Mesenchymal stem cell (in vitro differentiated cells and primary cell): ENCODE measurements at regions not wholly inside any gene's neighbourhood (a gene's known extent, or its start where the extent isn't known, plus 50 kb on each side); places are given as distances from the start of the nearest gene placed in this dataset.

ENCODE experiments used
- DNase-seq: peaks from one replicate; pipeline ENCODE4 v3.0.0-alpha.2; 2013
- H2AFZ ChIP-seq: one replicate; pipeline ENCODE4 v1.6.1; 2013; ENCODE audit warnings: low read depth, mild to moderate bottlenecking, control low read depth, inconsistent platforms, low read length, moderate library complexity
- H2AK5ac ChIP-seq: 2 replicates; pipeline ENCODE4 v1.6.1; 2013; ENCODE audit warnings: low read length, moderate library complexity, mild to moderate bottlenecking, inconsistent platforms; ENCODE audit not compliant: severe bottlenecking
- H2BK120ac ChIP-seq: one replicate; pipeline ENCODE4 v1.6.1; 2013; ENCODE audit warnings: low read depth, mild to moderate bottlenecking, inconsistent platforms, low read length, moderate library complexity
- H2BK12ac ChIP-seq, 2 experiments: one replicate each; pipeline ENCODE4 v1.6.1; 2013; ENCODE audit warnings: inconsistent platforms in 2 of 2, low read length in 2 of 2, mild to moderate bottlenecking in 2 of 2, moderate library complexity in 2 of 2, control low read depth in 1 of 2
- H2BK15ac ChIP-seq: one replicate; pipeline ENCODE4 v1.6.1; 2013; ENCODE audit warnings: mild to moderate bottlenecking, low read depth, inconsistent platforms; ENCODE audit not compliant: poor library complexity, severe bottlenecking
- H2BK5ac ChIP-seq: 2 replicates; pipeline ENCODE4 v1.6.1; 2013; ENCODE audit warnings: low read depth, mild to moderate bottlenecking, low read length, control low read depth, inconsistent platforms; ENCODE audit not compliant: poor library complexity, severe bottlenecking
- H3K14ac ChIP-seq, 2 experiments: one replicate each; pipeline ENCODE4 v1.6.1; 2013; ENCODE audit warnings: inconsistent platforms in 2 of 2, low read length in 2 of 2, control low read depth in 1 of 2, mild to moderate bottlenecking in 1 of 2, moderate library complexity in 1 of 2
- H3K18ac ChIP-seq, 2 experiments: one replicate each; pipeline ENCODE4 v1.6.1; 2013; ENCODE audit warnings: inconsistent platforms in 2 of 2, low read length in 2 of 2, control low read depth in 1 of 2, low read depth in 1 of 2, mild to moderate bottlenecking in 1 of 2
- H3K23ac ChIP-seq, 2 experiments: one replicate each; pipeline ENCODE4 v1.6.1; 2013; ENCODE audit warnings: inconsistent platforms in 2 of 2, low read length in 2 of 2, mild to moderate bottlenecking in 2 of 2, moderate library complexity in 2 of 2, control low read depth in 1 of 2
- H3K27ac ChIP-seq: 2 replicates; pipeline ENCODE4 v1.5.1; 2013; ENCODE audit warnings: mild to moderate bottlenecking, moderate library complexity, low read length, control low read depth, inconsistent platforms; ENCODE audit not compliant: poor library complexity, severe bottlenecking
- H3K27me3 ChIP-seq, 2 experiments: 2 replicates each; pipeline versions ENCODE4 v1.6.1 to v1.7.0; 2013; ENCODE audit warnings: low read length in 2 of 2, mild to moderate bottlenecking in 2 of 2, moderate library complexity in 2 of 2, control low read depth in 1 of 2, inconsistent platforms in 1 of 2; ENCODE audit not compliant: control insufficient read depth in 1 of 2, insufficient read depth in 1 of 2
- H3K36me3 ChIP-seq, 2 experiments: 2 replicates each; pipeline versions ENCODE4 v1.6.1 to v1.7.0; 2013; ENCODE audit warnings: low read length in 2 of 2, control low read depth in 1 of 2, inconsistent platforms in 1 of 2, low read depth in 1 of 2, mild to moderate bottlenecking in 1 of 2; ENCODE audit not compliant: insufficient read depth in 2 of 2, control insufficient read depth in 1 of 2
- H3K4ac ChIP-seq, 2 experiments: one replicate each; pipeline ENCODE4 v1.6.1; 2013; ENCODE audit warnings: inconsistent platforms in 2 of 2, low read length in 2 of 2, mild to moderate bottlenecking in 2 of 2, moderate library complexity in 2 of 2, control low read depth in 1 of 2, low read depth in 1 of 2
- H3K4me1 ChIP-seq: 2 replicates; pipeline ENCODE4 v1.6.1; 2013; ENCODE audit warnings: low read depth, low read length, control low read depth; ENCODE audit not compliant: control insufficient read depth, insufficient read depth
- H3K4me2 ChIP-seq: 2 replicates; pipeline ENCODE4 v1.6.1; 2013; ENCODE audit warnings: low read length, mild to moderate bottlenecking, inconsistent platforms; ENCODE audit not compliant: poor library complexity, severe bottlenecking
- H3K4me3 ChIP-seq, 2 experiments: 2 replicates each; pipeline versions ENCODE4 v1.5.1 to v1.7.0; 2013; ENCODE audit warnings: low read length in 2 of 2, mild to moderate bottlenecking in 2 of 2, control low read depth in 1 of 2, low read depth in 1 of 2; ENCODE audit not compliant: insufficient read depth in 1 of 2
- H3K79me1 ChIP-seq: replicated peaks from 2 replicates; pipeline ENCODE4 v1.6.1; 2013; ENCODE audit warnings: mild to moderate bottlenecking, control low read depth, low read length, inconsistent platforms; ENCODE audit not compliant: poor library complexity, severe bottlenecking
- H3K9ac ChIP-seq: 2 replicates; pipeline ENCODE4 v1.7.0; 2013; ENCODE audit warnings: mild to moderate bottlenecking, low read length, moderate library complexity
- H3K9me3 ChIP-seq: 2 replicates; pipeline ENCODE4 v1.7.0; 2013; ENCODE audit warnings: mild to moderate bottlenecking, low read length; ENCODE audit not compliant: control insufficient read depth
- H4K8ac ChIP-seq: one replicate; pipeline ENCODE4 v1.6.1; 2013; ENCODE audit warnings: inconsistent platforms, mild to moderate bottlenecking, low read length, moderate library complexity
- H4K91ac ChIP-seq: one replicate; pipeline ENCODE4 v1.6.1; 2013; ENCODE audit warnings: mild to moderate bottlenecking, low read length, inconsistent platforms
- WGBS: methylation state at CpG from one replicate; pipeline ENCODE4 v1.1.7; 2013; ENCODE audit warnings: mixed read lengths; 5-methylcytosine and 5-hydroxymethylcytosine counted together

- WGBS, result 53% methylated on average over 16 of the region's 16 CpGs
- no peak overlapping the region for H3K4me2 ChIP-seq
- no peak overlapping the region for H3K4ac ChIP-seq
- H2AFZ ChIP-seq, result no peak overlapping the region
- H3K27ac ChIP-seq, result no peak overlapping the region
- no peak overlapping the region for H3K18ac ChIP-seq
- no peak overlapping the region for H3K9ac ChIP-seq
- H2BK12ac ChIP-seq, result no peak overlapping the region
- no peak for DNase-seq
- no peak overlapping the region for H4K91ac ChIP-seq
- no peak overlapping the region for H2BK5ac ChIP-seq
- H4K8ac ChIP-seq, result no peak overlapping the region
- no peak overlapping the region for H3K4me3 ChIP-seq
- no peaks in the 10 kb centered on the region for H3K27me3 ChIP-seq
- H2BK120ac ChIP-seq, result no peak overlapping the region
- H3K9me3 ChIP-seq, result no peaks in the 10 kb centered on the region
- H2AK5ac ChIP-seq, result no peak overlapping the region
- no peak overlapping the region for H3K23ac ChIP-seq
- H2BK15ac ChIP-seq, result no peak overlapping the region
- H3K14ac ChIP-seq, result no peak overlapping the region
- H3K79me1 ChIP-seq, result no peaks in the 10 kb centered on the region
- no peaks in the 10 kb centered on the region for H3K4me1 ChIP-seq
- no peaks in the 10 kb centered on the region for H3K36me3 ChIP-seq
Observed at GRCh38 chr14:97025722-97026121, 228.5 kb downstream of the VRK1 start.

DNA sequence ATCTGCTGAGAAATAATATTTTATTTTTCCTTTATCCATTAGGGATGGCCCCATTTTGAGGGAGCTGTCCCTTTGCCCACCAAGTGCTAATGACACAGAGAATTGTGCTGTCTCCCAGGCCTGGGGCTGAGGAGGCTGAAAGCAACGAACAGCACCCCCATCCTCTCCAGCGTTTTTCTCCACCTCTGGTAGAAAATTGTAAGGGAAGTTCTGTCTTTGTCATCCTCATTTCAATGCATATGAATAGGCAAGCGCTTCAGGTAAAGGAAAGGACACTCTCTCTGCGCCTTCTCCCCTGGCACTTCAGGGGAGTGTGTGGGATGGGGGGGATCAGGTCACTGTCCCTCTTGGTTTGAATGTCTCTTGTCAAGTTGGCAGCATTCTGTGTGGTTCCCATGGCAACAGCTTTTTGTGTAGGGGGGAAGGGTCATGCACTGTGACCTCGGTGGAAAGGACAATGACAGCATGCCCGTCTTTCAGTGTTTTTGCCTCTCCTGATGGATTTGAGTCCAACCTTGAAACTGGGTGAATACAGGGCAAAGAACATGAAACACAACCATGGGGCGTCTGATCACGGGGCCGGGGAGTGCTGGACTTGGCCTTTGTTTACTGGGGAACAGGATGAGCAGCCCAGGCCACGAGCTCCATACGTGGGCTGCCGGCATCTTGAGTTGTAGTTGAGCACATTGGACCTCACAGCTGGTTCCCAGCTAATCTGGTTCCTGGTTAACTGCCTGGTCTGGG lies 230.2 kb downstream of the VRK1 start:
- H2BK120ac ChIP-seq, result no peak overlapping the region
- H2AFZ ChIP-seq, result no peak overlapping the region
- no peak overlapping the region for H4K8ac ChIP-seq

DNA sequence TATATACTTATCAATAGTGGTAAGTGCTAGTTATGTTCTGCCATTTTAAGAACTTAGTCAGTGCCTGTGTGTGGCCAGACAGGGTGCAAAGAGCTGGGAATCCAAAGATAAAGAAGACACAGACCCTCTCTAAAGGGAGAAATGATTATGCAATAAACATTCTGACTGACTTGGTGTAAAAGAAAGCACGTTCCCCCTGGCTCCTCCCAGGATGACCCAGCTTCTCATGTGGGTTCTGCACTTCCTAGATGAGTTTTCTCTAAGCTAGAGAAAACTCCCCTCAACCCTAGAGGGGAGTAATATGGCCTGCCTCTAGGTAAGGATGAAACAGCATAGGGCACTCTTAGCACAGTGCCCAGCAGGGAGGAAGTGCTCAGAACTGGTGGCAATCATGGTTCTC lies 231.2 kb downstream of the VRK1 start:
- no peak overlapping the region for H3K14ac ChIP-seq
- H2AK5ac ChIP-seq, result no peak overlapping the region
- H2BK120ac ChIP-seq, result no peak overlapping the region
- WGBS, result no CpG with 5 or more reads among the region's 1 CpG
- no peak overlapping the region for H3K4me3 ChIP-seq
- DNase-seq, result no peak
- H3K27me3 ChIP-seq, result peaks cover 4 to 8% of the 10 kb centered on the region in 2 experiments
- H3K9ac ChIP-seq, result no peak overlapping the region
- H4K8ac ChIP-seq, result no peak overlapping the region
- H3K4me2 ChIP-seq, result no peak overlapping the region
- no peak overlapping the region for H2BK12ac ChIP-seq
- no peak overlapping the region for H2AFZ ChIP-seq
- H2BK5ac ChIP-seq, result no peak overlapping the region
- no peak overlapping the region for H4K91ac ChIP-seq
- H3K36me3 ChIP-seq, result no peaks in the 10 kb centered on the region
- no peak overlapping the region for H2BK15ac ChIP-seq
- no peaks in the 10 kb centered on the region for H3K79me1 ChIP-seq
- no peak overlapping the region for H3K4ac ChIP-seq
- no peak overlapping the region for H3K27ac ChIP-seq
- H3K23ac ChIP-seq, result no peak overlapping the region
- H3K4me1 ChIP-seq, result peaks cover 2% of the 10 kb centered on the region
- no peak overlapping the region for H3K18ac ChIP-seq
- peaks cover 11% of the 10 kb centered on the region for H3K9me3 ChIP-seq

More for the DNA sequence above, 230.2 kb downstream of the VRK1 start:
- H2BK5ac ChIP-seq, result no peak overlapping the region
- H3K9me3 ChIP-seq, result peaks cover 11% of the 10 kb centered on the region
- H2BK12ac ChIP-seq, result no peak overlapping the region
- no peaks in the 10 kb centered on the region for H3K79me1 ChIP-seq
- WGBS, result 76% methylated on average over 10 of the region's 12 CpGs
- H3K4me3 ChIP-seq, result no peak overlapping the region
- H3K4me2 ChIP-seq, result no peak overlapping the region
- no peak overlapping the region for H3K14ac ChIP-seq
- no peak overlapping the region for H3K23ac ChIP-seq
- no peak overlapping the region for H3K18ac ChIP-seq
- no peak overlapping the region for H3K27ac ChIP-seq
- no peak overlapping the region for H4K91ac ChIP-seq
- peaks cover 2% of the 10 kb centered on the region in 2 experiments for H3K27me3 ChIP-seq
- no peaks in the 10 kb centered on the region for H3K36me3 ChIP-seq
- H3K4me1 ChIP-seq, result no peaks in the 10 kb centered on the region
- no peak overlapping the region for H2AK5ac ChIP-seq
- H3K9ac ChIP-seq, result no peak overlapping the region
- DNase-seq, result no peak
- no peak overlapping the region for H3K4ac ChIP-seq
- no peak overlapping the region for H2BK15ac ChIP-seq

GRCh38 chr14:97029800-97030199 lies 232.6 kb downstream of the VRK1 start:
- no peak overlapping the region for H2BK15ac ChIP-seq
- H3K79me1 ChIP-seq, result no peaks in the 10 kb centered on the region
- H2BK12ac ChIP-seq, result no peak overlapping the region
- WGBS, result 98% methylated on average over 2 of the region's 2 CpGs
- peaks cover 3% of the 10 kb centered on the region for H3K4me1 ChIP-seq
- no peak for DNase-seq
- H3K18ac ChIP-seq, result no peak overlapping the region
- peaks cover 11% of the 10 kb centered on the region for H3K9me3 ChIP-seq
- no peak overlapping the region for H3K4me2 ChIP-seq
- H2BK5ac ChIP-seq, result no peak overlapping the region
- no peak overlapping the region for H2AFZ ChIP-seq
- H3K4ac ChIP-seq, result no peak overlapping the region
- H2AK5ac ChIP-seq, result no peak overlapping the region
- H3K4me3 ChIP-seq, result no peak overlapping the region
- no peak overlapping the region for H3K9ac ChIP-seq
- H4K8ac ChIP-seq, result no peak overlapping the region
- H3K27me3 ChIP-seq, result peaks cover 4 to 8% of the 10 kb centered on the region in 2 experiments
- no peak overlapping the region for H3K14ac ChIP-seq
- no peaks in the 10 kb centered on the region for H3K36me3 ChIP-seq
- H3K23ac ChIP-seq, result no peak overlapping the region
- no peak overlapping the region for H3K27ac ChIP-seq
- no peak overlapping the region for H4K91ac ChIP-seq
- H2BK120ac ChIP-seq, result no peak overlapping the region
